Aorta (tissue), 5 donors: ENCODE measurements at regions not wholly inside any gene's neighbourhood (a gene's known extent, or its start where the extent isn't known, plus 50 kb on each side); places are given as distances from the start of the nearest gene placed in this dataset.

ENCODE experiments used
- ATAC-seq: fragments of 200-7000 bp; cut with Tn5 transposase; one replicate; pipeline ENCODE4 v1.9.1; 2022; ENCODE audit warnings: moderate library complexity; ENCODE audit not compliant: low FRiP score
- DNase-seq, 2 donors: peaks; one replicate each; pipeline ENCODE4 v3.0.0-alpha.2; 2020
- H3K27ac ChIP-seq, 2 donors: one replicate each; pipeline ENCODE4 v1.5.1; 2013; ENCODE audit warnings: low read length in 2 of 2, mild to moderate bottlenecking in 2 of 2, moderate library complexity in 2 of 2, control low read depth in 1 of 2, inconsistent platforms in 1 of 2, low read depth in 1 of 2
- H3K27me3 ChIP-seq, 2 donors: one replicate each; pipeline ENCODE4 v1.6.1; 2013; ENCODE audit warnings: control low read depth in 1 of 2, low read length in 1 of 2, mild to moderate bottlenecking in 1 of 2, moderate library complexity in 1 of 2; ENCODE audit not compliant: insufficient read depth in 2 of 2, control insufficient read depth in 1 of 2
- H3K36me3 ChIP-seq, 2 donors: one replicate each; pipeline ENCODE4 v1.6.1; 2013; ENCODE audit warnings: control low read depth in 1 of 2, low read length in 1 of 2, mild to moderate bottlenecking in 1 of 2; ENCODE audit not compliant: insufficient read depth in 2 of 2, control insufficient read depth in 1 of 2
- H3K4me1 ChIP-seq, 2 donors: one replicate each; pipeline ENCODE4 v1.6.1; 2013; ENCODE audit warnings: low read length in 2 of 2, control low read depth in 1 of 2, mild to moderate bottlenecking in 1 of 2, moderate library complexity in 1 of 2; ENCODE audit not compliant: insufficient read depth in 2 of 2, control insufficient read depth in 1 of 2
- H3K4me3 ChIP-seq, 2 donors: one replicate each; pipeline ENCODE4 v1.5.1; 2013; ENCODE audit warnings: low read length in 2 of 2, control low read depth in 1 of 2, mild to moderate bottlenecking in 1 of 2
- H3K9me3 ChIP-seq: one replicate; pipeline ENCODE4 v1.6.1; 2013; ENCODE audit warnings: mild to moderate bottlenecking, low read length; ENCODE audit not compliant: control insufficient read depth
- WGBS, 2 donors: extraction: QIAGEN DNeasy Blood & Tissue Kit; methylation state at CpG; one replicate each; pipeline ENCODE4 v1.1.7; 2013; 5-methylcytosine and 5-hydroxymethylcytosine counted together
- intact Hi-C, 2 donors: fragments of 100-400 bp; cut with DNase I; formaldehyde crosslinking; loops; one replicate each; pipeline versions ENCODE4 v1.14.2 to v1.15.0; 2022
- donor health status: healthy with polysubstance abuse.
- donor health status: Bipolar disorder and iron deficiency.
- donor health status: DM: no; HTN: no; CAD: no.
- donor health status: DM: no; HTN: no; CAD: no.
- donor health status: DM: yes; HTN: yes; CAD: no.

GRCh38 chr3:88809993-88810392, 297.4 kb upstream of the EPHA3 start:
- Histone ChIP-seq H3K9me3 (no peaks in the 10 kb centered on the region), H3K36me3 (no peaks in the 10 kb centered on the region), H3K27me3 (no peaks in the 10 kb centered on the region), H3K4me3 (no peak overlapping the region), H3K27ac (no peak overlapping the region), H3K4me1 (no peaks in the 10 kb centered on the region)
- WGBS, 2 donors = 0 to 1% methylated on average over 2 of the region's 2 CpGs
- intact Hi-C loops = no loop called here
- no peak for DNase-seq
- ATAC-seq = no peak

- 3 to 5% methylated on average over 4 of the region's 4 CpGs for WGBS, 2 donors
- ATAC-seq (no peak), DNase-seq (no peak)
- Histone ChIP-seq H3K4me3 (no peak overlapping the region), H3K27ac (no peak overlapping the region), H3K36me3 (no peaks in the 10 kb centered on the region), H3K9me3 (no peaks in the 10 kb centered on the region), H3K4me1 (no peaks in the 10 kb centered on the region), H3K27me3 (no peaks in the 10 kb centered on the region)
- intact Hi-C loops = no loop called here
Measured at GRCh38 chr3:88810455-88810854, 297.0 kb upstream of the EPHA3 start.

GRCh38 chr3:88811096-88811495, 296.3 kb upstream of the EPHA3 start:
- Histone ChIP-seq H3K27ac (no peak overlapping the region), H3K4me1 (no peaks in the 10 kb centered on the region), H3K9me3 (no peaks in the 10 kb centered on the region), H3K36me3 (no peaks in the 10 kb centered on the region), H3K27me3 (no peaks in the 10 kb centered on the region), H3K4me3 (no peak overlapping the region)
- DNase-seq = no peak
- ATAC-seq = peak; percentile 38
- intact Hi-C loops = no loop called here
- 3 to 7% methylated on average over 3 of the region's 3 CpGs for WGBS, 2 donors

- 97 to 98% methylated on average over 5 of the region's 5 CpGs for WGBS, 2 donors
- intact Hi-C loops = no loop called here
- Histone ChIP-seq H3K27ac (no peak overlapping the region), H3K9me3 (no peaks in the 10 kb centered on the region), H3K27me3 (no peaks in the 10 kb centered on the region), H3K4me3 (no peak overlapping the region), H3K36me3 (no peaks in the 10 kb centered on the region), H3K4me1 (no peaks in the 10 kb centered on the region)
- ATAC-seq (no peak), DNase-seq (no peak)
Measured at GRCh38 chr3:88812576-88812975, 294.8 kb upstream of the EPHA3 start.

GRCh38 chr3:88816445-88816844, 291.0 kb upstream of the EPHA3 start:
- no peak overlapping the region for H3K27ac ChIP-seq
- intact Hi-C loops = no loop called here
- ATAC-seq (no peak), DNase-seq (no peak)
- no peaks in the 10 kb centered on the region for H3K4me1 ChIP-seq
- H3K36me3 ChIP-seq = no peaks in the 10 kb centered on the region
- no peaks in the 10 kb centered on the region for H3K9me3 ChIP-seq
- no peak overlapping the region for H3K4me3 ChIP-seq
- WGBS, 2 donors = 76 to 78% methylated on average over 4 of the region's 4 CpGs
- H3K27me3 ChIP-seq = no peaks in the 10 kb centered on the region

GRCh38 chr3:88824666-88825564, 282.5 kb upstream of the EPHA3 start:
- H3K4me1 ChIP-seq = no peaks in the 10 kb centered on the region
- H3K9me3 ChIP-seq = no peaks in the 10 kb centered on the region
- H3K27ac ChIP-seq = no peak overlapping the region
- no peaks in the 10 kb centered on the region for H3K36me3 ChIP-seq
- no peak for ATAC-seq
- intact Hi-C loops = no loop called here
- H3K27me3 ChIP-seq = no peaks in the 10 kb centered on the region
- 48 to 60% methylated on average over 5 of the region's 5 CpGs for WGBS, 2 donors
- no peak for DNase-seq
- no peak overlapping the region for H3K4me3 ChIP-seq

- WGBS, 2 donors = 25 to 29% methylated on average over 2 of the region's 2 CpGs
- DNase-seq = no peak
- no peak overlapping the region for H3K4me3 ChIP-seq
- H3K4me1 ChIP-seq = no peaks in the 10 kb centered on the region
- no peak for ATAC-seq
- H3K27ac ChIP-seq = no peak overlapping the region
- intact Hi-C loops = no loop called here
- H3K36me3 ChIP-seq = no peaks in the 10 kb centered on the region
- H3K9me3 ChIP-seq = no peaks in the 10 kb centered on the region
- H3K27me3 ChIP-seq = no peaks in the 10 kb centered on the region
Measured at GRCh38 chr3:88828466-88828865, 279.0 kb upstream of the EPHA3 start.

GRCh38 chr3:88852606-88853005, 254.8 kb upstream of the EPHA3 start:
- H3K27ac ChIP-seq = no peak overlapping the region
- H3K27me3 ChIP-seq = no peaks in the 10 kb centered on the region
- H3K36me3 ChIP-seq = no peaks in the 10 kb centered on the region
- intact Hi-C loops = no loop called here
- DNase-seq = no peak
- H3K4me3 ChIP-seq = no peak overlapping the region
- WGBS, 2 donors = 75 to 90% methylated on average over 2 of the region's 2 CpGs
- no peak for ATAC-seq
- H3K4me1 ChIP-seq = no peaks in the 10 kb centered on the region
- no peaks in the 10 kb centered on the region for H3K9me3 ChIP-seq

GRCh38 chr3:88863196-88863595, 244.2 kb upstream of the EPHA3 start:
- WGBS, 2 donors = 68 to 74% methylated on average over 3 of the region's 3 CpGs
- no peak overlapping the region for H3K4me3 ChIP-seq
- H3K27me3 ChIP-seq = peaks cover 0 to 1% of the 10 kb centered on the region in 2 donors
- H3K4me1 ChIP-seq = no peaks in the 10 kb centered on the region
- H3K9me3 ChIP-seq = no peaks in the 10 kb centered on the region
- intact Hi-C loops = no loop called here
- no peaks in the 10 kb centered on the region for H3K36me3 ChIP-seq
- no peak for DNase-seq
- H3K27ac ChIP-seq = no peak overlapping the region
- no peak for ATAC-seq
